ENCODE measurements at regions not wholly inside any gene's neighbourhood (a gene's known extent, or its start where the extent isn't known, plus 50 kb on each side); places are given as distances from the start of the nearest gene placed in this dataset.

- no peak for TF ChIP-seq CTCF (IDR thresholded peaks at IDR 0.05; ENCODE audit: borderline replicate concordance, extremely low read depth, low read length, poor library complexity, severe bottlenecking)
- no peak for TF ChIP-seq EZH2 (IDR thresholded peaks at IDR 0.05; ENCODE audit: borderline replicate concordance, low read depth, low read length, severe bottlenecking)
These were observed 78.5 kb upstream of the DLG1 start for GRCh38 chr3:197376735-197377555.

Data from DND-41 (cell line).